GM10266 (cell line): ENCODE measurements at regions not wholly inside any gene's neighbourhood (a gene's known extent, or its start where the extent isn't known, plus 50 kb on each side); places are given as distances from the start of the nearest gene placed in this dataset.
"Not testable (repeated sequence)": the region's sequence is repeated elsewhere in the genome, so short reads cannot be mapped to it uniquely, and the experiment has no call there.

Source experiments
- DNase-seq: peaks from one replicate; pipeline ENCODE4 v3.0.0; 2012; ENCODE audit errors: extremely low spot score
- CTCF ChIP-seq: IDR thresholded peaks from 2 replicates; pipeline ENCODE4 v1.5.1; 2012; ENCODE audit warnings: mild to moderate bottlenecking, low read depth; ENCODE audit not compliant: control insufficient read depth, insufficient read depth; ENCODE audit errors: missing control alignments

- no peak for TF ChIP-seq CTCF
- DNase-seq = no peak
Measured at GRCh38 chr18:78499586-78499985, 480.0 kb upstream of the SALL3 start.

GRCh38 chr18:78501251-78501650 lies 478.4 kb upstream of the SALL3 start:
- TF ChIP-seq CTCF = no peak
- DNase-seq = no peak

GRCh38 chr18:78503129-78503528 lies 476.5 kb upstream of the SALL3 start:
- TF ChIP-seq CTCF = no peak

GRCh38 chr18:78505851-78506461 lies 473.7 kb upstream of the SALL3 start:
- no peak for DNase-seq
- TF ChIP-seq CTCF = no peak

More at GRCh38 chr18:78503129-78503528, 476.5 kb upstream of the SALL3 start:
- no peak for DNase-seq

- no peak for TF ChIP-seq CTCF
- DNase-seq = no peak
Measured at GRCh38 chr18:78507217-78507616, 472.4 kb upstream of the SALL3 start.

GRCh38 chr18:78508228-78508824 lies 471.3 kb upstream of the SALL3 start:
- not testable (repeated sequence) for DNase-seq

- TF ChIP-seq CTCF = no peak
- no peak for DNase-seq
Measured at GRCh38 chr18:78510091-78510490, 469.5 kb upstream of the SALL3 start.
